SK-N-SH treated with all-trans-retinoic acid at 6 μM for 48 hours (cell line): ENCODE measurements at regions not wholly inside any gene's neighbourhood (a gene's known extent, or its start where the extent isn't known, plus 50 kb on each side); places are given as distances from the start of the nearest gene placed in this dataset.

ENCODE experiments used
- ATAC-seq: fragments of 200-7000 bp; cut with Tn5 transposase; 3 replicates; pipeline ENCODE4 v1.9.1; 2020; ENCODE audit warnings: mild to moderate bottlenecking, moderate library complexity
- ARNTL ChIP-seq: fragments of 450-650 bp; formaldehyde crosslinking; IDR thresholded peaks from 2 replicates; pipeline ENCODE4 v1.5.0; 2020; ENCODE audit warnings: low read depth, mild to moderate bottlenecking, moderate library complexity, borderline replicate concordance
- CSDC2 ChIP-seq: fragments of 250-450 bp; sonication (Bioruptor Pico); IDR thresholded peaks from 2 replicates; pipeline ENCODE4 v1.5.0; 2020; ENCODE audit warnings: mild to moderate bottlenecking, moderate library complexity
- GLIS3 ChIP-seq: fragments of 250-450 bp; sonication (Bioruptor Pico); IDR thresholded peaks from 2 replicates; pipeline ENCODE4 v1.5.0; 2020; ENCODE audit warnings: mild to moderate bottlenecking, moderate library complexity
- ISL1 ChIP-seq: fragments of 250-450 bp; sonication (Bioruptor Pico); IDR thresholded peaks from 2 replicates; pipeline ENCODE4 v2.1.2; 2022; ENCODE audit warnings: mild to moderate bottlenecking, moderate library complexity
- OSR1 ChIP-seq: fragments of 250-450 bp; sonication (Bioruptor Pico); IDR thresholded peaks from 2 replicates; pipeline ENCODE4 v1.8.0; 2022; ENCODE audit warnings: moderate library complexity, mild to moderate bottlenecking, inconsistent platforms
- PPARA ChIP-seq: fragments of 250-450 bp; sonication (Bioruptor Pico); IDR thresholded peaks from 2 replicates; pipeline ENCODE4 v1.5.0; 2020; ENCODE audit warnings: mild to moderate bottlenecking, borderline replicate concordance
- RARB ChIP-seq: fragments of 250-450 bp; sonication (Bioruptor Pico); IDR thresholded peaks from 2 replicates; pipeline ENCODE4 v1.8.0; 2021; ENCODE audit warnings: mild to moderate bottlenecking, moderate library complexity
- SNAI2 ChIP-seq: fragments of 250-450 bp; sonication (Bioruptor Pico); IDR thresholded peaks from 2 replicates; pipeline ENCODE4 v1.5.0; 2020; ENCODE audit warnings: mild to moderate bottlenecking, moderate library complexity
- TCF4 ChIP-seq: fragments of 250-450 bp; sonication (Bioruptor Pico); IDR thresholded peaks from 2 replicates; pipeline ENCODE4 v1.8.0; 2021; ENCODE audit warnings: mild to moderate bottlenecking, moderate library complexity, borderline replicate concordance
- TOX ChIP-seq: fragments of 250-450 bp; sonication (Bioruptor Pico); IDR thresholded peaks from 2 replicates; pipeline ENCODE4 v1.8.0; 2021; ENCODE audit warnings: mild to moderate bottlenecking, moderate library complexity, borderline replicate concordance
- ZC3H10 ChIP-seq: fragments of 250-450 bp; sonication (Bioruptor Pico); IDR thresholded peaks from 2 replicates; pipeline ENCODE4 v1.5.1; 2021; ENCODE audit warnings: mild to moderate bottlenecking, moderate library complexity
- ZFP3 ChIP-seq: fragments of 250-450 bp; sonication (Bioruptor Pico); IDR thresholded peaks from 2 replicates; pipeline ENCODE4 v1.5.0; 2020; ENCODE audit warnings: mild to moderate bottlenecking, moderate library complexity
- ZFP30 ChIP-seq: fragments of 450-650 bp; formaldehyde crosslinking; IDR thresholded peaks from 2 replicates; pipeline ENCODE4 v1.5.0; 2022; ENCODE audit warnings: mild to moderate bottlenecking, moderate library complexity
- ZNF70 ChIP-seq: fragments of 450-650 bp; formaldehyde crosslinking; IDR thresholded peaks from 2 replicates; pipeline ENCODE4 v1.5.0; 2020; ENCODE audit warnings: mild to moderate bottlenecking, moderate library complexity
- TF ChIP-seq, protein P1 (sequence below): fragments of 250-450 bp; sonication (Bioruptor Pico); IDR thresholded peaks from 2 replicates; pipeline ENCODE4 v1.8.0; 2021; ENCODE audit warnings: low read depth, mild to moderate bottlenecking, moderate library complexity, borderline replicate concordance
- TF ChIP-seq, protein P2 (sequence below): fragments of 250-450 bp; sonication (Bioruptor Pico); IDR thresholded peaks from 2 replicates; pipeline ENCODE4 v1.5.1; 2021; ENCODE audit warnings: mild to moderate bottlenecking, moderate library complexity
- TF ChIP-seq, protein P3 (sequence below): fragments of 250-450 bp; sonication (Bioruptor Pico); IDR thresholded peaks from 2 replicates; pipeline ENCODE4 v1.5.1; 2020; ENCODE audit warnings: low read depth, mild to moderate bottlenecking, moderate library complexity
- TF ChIP-seq, protein P4 (sequence below): fragments of 250-450 bp; sonication (Bioruptor Pico); IDR thresholded peaks from 2 replicates; pipeline ENCODE4 v1.8.0; 2020; ENCODE audit warnings: mild to moderate bottlenecking, moderate library complexity, borderline replicate concordance
- TF ChIP-seq, protein P5 (sequence below): fragments of 250-450 bp; sonication (Bioruptor Pico); IDR thresholded peaks from 2 replicates; pipeline ENCODE4 v1.5.0; 2020; ENCODE audit warnings: mild to moderate bottlenecking, moderate library complexity

DNA sequence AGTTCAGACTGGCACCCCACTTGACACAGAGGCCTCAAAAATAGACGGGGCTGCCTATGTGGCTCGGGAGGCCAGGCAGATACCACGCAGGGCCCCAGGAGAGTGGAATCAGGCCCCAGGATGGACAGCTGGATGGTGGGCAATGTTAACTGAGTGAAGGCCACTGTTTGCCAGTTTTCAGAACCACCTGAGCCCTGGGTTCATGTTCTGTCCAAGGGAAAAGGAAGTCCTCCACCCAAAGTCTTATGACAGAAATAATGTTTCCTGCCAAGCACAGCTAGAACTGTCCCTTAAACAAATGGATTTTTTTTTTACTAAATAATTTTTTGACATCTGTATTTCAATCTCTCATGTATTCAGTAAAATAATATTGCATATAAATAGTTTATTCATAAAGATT, 228.4 kb downstream of the KLF13 start:
- TF ChIP-seq ZFP30 (CRISPR knock-in tag) (no peak), ZNF70 (no peak), RARB (no peak), PPARA (CRISPR knock-in tag) (no peak), ARNTL (CRISPR knock-in tag) (no peak), OSR1 (CRISPR knock-in tag) (no peak), ZFP3 (CRISPR knock-in tag) (no peak), ZC3H10 (CRISPR knock-in tag) (no peak), GLIS3 (CRISPR knock-in tag) (no peak), ISL1 (no peak)
- TF ChIP-seq, protein P1, sequence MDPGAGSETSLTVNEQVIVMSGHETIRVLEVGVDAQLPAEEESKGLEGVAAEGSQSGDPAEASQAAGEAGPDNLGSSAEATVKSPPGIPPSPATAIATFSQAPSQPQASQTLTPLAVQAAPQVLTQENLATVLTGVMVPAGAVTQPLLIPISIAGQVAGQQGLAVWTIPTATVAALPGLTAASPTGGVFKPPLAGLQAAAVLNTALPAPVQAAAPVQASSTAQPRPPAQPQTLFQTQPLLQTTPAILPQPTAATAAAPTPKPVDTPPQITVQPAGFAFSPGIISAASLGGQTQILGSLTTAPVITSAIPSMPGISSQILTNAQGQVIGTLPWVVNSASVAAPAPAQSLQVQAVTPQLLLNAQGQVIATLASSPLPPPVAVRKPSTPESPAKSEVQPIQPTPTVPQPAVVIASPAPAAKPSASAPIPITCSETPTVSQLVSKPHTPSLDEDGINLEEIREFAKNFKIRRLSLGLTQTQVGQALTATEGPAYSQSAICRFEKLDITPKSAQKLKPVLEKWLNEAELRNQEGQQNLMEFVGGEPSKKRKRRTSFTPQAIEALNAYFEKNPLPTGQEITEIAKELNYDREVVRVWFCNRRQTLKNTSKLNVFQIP (CRISPR knock-in tag), result no peak
- TF ChIP-seq, protein P2, sequence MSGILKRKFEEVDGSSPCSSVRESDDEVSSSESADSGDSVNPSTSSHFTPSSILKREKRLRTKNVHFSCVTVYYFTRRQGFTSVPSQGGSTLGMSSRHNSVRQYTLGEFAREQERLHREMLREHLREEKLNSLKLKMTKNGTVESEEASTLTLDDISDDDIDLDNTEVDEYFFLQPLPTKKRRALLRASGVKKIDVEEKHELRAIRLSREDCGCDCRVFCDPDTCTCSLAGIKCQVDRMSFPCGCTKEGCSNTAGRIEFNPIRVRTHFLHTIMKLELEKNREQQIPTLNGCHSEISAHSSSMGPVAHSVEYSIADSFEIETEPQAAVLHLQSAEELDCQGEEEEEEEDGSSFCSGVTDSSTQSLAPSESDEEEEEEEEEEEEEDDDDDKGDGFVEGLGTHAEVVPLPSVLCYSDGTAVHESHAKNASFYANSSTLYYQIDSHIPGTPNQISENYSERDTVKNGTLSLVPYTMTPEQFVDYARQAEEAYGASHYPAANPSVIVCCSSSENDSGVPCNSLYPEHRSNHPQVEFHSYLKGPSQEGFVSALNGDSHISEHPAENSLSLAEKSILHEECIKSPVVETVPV (CRISPR knock-in tag), result no peak
- TF ChIP-seq, protein P3, sequence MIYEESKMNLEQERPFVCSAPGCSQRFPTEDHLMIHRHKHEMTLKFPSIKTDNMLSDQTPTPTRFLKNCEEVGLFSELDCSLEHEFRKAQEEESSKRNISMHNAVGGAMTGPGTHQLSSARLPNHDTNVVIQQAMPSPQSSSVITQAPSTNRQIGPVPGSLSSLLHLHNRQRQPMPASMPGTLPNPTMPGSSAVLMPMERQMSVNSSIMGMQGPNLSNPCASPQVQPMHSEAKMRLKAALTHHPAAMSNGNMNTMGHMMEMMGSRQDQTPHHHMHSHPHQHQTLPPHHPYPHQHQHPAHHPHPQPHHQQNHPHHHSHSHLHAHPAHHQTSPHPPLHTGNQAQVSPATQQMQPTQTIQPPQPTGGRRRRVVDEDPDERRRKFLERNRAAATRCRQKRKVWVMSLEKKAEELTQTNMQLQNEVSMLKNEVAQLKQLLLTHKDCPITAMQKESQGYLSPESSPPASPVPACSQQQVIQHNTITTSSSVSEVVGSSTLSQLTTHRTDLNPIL (CRISPR knock-in tag), result no peak
- TF ChIP-seq, protein P4, sequence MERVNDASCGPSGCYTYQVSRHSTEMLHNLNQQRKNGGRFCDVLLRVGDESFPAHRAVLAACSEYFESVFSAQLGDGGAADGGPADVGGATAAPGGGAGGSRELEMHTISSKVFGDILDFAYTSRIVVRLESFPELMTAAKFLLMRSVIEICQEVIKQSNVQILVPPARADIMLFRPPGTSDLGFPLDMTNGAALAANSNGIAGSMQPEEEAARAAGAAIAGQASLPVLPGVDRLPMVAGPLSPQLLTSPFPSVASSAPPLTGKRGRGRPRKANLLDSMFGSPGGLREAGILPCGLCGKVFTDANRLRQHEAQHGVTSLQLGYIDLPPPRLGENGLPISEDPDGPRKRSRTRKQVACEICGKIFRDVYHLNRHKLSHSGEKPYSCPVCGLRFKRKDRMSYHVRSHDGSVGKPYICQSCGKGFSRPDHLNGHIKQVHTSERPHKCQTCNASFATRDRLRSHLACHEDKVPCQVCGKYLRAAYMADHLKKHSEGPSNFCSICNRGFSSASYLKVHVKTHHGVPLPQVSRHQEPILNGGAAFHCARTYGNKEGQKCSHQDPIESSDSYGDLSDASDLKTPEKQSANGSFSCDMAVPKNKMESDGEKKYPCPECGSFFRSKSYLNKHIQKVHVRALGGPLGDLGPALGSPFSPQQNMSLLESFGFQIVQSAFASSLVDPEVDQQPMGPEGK (CRISPR knock-in tag), result no peak
- no peak for ATAC-seq

DNA sequence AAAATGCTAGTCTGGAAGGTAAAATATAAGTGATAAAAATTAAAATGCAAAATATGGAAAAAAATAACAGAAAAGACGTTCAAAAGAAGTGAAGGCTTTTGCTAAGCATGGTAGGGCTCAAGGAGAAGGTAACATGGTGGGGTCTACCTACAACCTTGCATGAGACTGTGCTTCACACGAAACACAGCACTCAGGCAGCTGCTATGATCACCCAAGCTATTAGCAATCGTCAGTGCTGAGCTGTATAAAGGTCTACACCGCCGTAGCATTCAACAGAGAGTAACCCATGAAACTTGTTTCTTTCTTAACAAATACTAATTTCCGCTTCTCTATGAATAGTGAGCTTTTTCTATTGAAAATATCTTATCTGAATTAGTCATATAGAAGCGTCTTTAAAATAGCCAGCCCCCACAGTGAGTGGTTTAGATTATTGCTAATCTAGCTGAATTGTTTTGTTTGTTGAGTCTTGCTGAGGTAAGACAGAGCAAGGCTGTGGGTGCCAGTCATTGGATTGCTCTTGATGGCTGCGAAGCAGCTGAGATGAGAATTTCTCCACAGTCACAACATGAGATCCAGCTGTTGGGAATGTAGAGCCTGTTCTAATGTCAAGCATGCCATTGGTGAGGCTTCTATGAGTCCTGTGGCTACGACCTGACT, 230.0 kb downstream of the KLF13 start:
- no peak for ATAC-seq
- no peak for TF ChIP-seq OSR1 (CRISPR knock-in tag)

DNA sequence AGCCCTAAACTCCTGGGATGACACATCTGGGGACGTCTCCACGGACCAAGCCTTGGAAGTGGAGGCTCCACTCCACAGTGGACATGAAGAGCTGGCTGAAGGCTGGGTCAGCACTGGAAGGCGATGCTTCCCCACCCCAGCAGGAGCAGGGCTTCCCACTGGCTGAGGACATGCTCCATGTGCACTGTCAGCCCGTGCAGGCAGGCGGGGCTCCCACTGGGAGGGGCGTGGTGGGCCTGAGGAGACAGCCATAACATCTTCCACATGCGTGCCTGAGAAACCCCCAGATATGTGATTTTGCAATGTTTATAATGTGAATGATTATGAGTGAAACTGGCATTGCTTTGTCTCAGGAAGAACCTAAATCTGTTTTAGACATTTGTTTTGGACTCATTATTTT, 231.3 kb downstream of the KLF13 start:
- TF ChIP-seq ZFP3 (CRISPR knock-in tag) (no peak), GLIS3 (CRISPR knock-in tag) (no peak), CSDC2 (CRISPR knock-in tag) (no peak), TOX (no peak), PPARA (CRISPR knock-in tag) (no peak), SNAI2 (no peak), RARB (no peak), TCF4 (CRISPR knock-in tag) (no peak), ZNF70 (no peak), OSR1 (CRISPR knock-in tag) (no peak)
- TF ChIP-seq, protein P1 (CRISPR knock-in tag), result no peak
- TF ChIP-seq, protein P2 (CRISPR knock-in tag), result no peak
- TF ChIP-seq, protein P5, sequence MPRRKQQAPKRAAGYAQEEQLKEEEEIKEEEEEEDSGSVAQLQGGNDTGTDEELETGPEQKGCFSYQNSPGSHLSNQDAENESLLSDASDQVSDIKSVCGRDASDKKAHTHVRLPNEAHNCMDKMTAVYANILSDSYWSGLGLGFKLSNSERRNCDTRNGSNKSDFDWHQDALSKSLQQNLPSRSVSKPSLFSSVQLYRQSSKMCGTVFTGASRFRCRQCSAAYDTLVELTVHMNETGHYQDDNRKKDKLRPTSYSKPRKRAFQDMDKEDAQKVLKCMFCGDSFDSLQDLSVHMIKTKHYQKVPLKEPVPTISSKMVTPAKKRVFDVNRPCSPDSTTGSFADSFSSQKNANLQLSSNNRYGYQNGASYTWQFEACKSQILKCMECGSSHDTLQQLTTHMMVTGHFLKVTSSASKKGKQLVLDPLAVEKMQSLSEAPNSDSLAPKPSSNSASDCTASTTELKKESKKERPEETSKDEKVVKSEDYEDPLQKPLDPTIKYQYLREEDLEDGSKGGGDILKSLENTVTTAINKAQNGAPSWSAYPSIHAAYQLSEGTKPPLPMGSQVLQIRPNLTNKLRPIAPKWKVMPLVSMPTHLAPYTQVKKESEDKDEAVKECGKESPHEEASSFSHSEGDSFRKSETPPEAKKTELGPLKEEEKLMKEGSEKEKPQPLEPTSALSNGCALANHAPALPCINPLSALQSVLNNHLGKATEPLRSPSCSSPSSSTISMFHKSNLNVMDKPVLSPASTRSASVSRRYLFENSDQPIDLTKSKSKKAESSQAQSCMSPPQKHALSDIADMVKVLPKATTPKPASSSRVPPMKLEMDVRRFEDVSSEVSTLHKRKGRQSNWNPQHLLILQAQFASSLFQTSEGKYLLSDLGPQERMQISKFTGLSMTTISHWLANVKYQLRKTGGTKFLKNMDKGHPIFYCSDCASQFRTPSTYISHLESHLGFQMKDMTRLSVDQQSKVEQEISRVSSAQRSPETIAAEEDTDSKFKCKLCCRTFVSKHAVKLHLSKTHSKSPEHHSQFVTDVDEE, result no peak
- no peak for ATAC-seq
